K562 (cell line): ENCODE measurements at regions not wholly inside any gene's neighbourhood (a gene's known extent, or its start where the extent isn't known, plus 50 kb on each side); places are given as distances from the start of the nearest gene placed in this dataset.

Experiments used
- ATAC-seq: fragments of 200-7000 bp; cut with Tn5 transposase; 3 replicates; pipeline ENCODE4 v1.9.1; 2020; ENCODE audit warnings: moderate library complexity
- BruUV-seq: library from RNA; stranded (reverse); fragments of 400-500 nt; replicated peaks from 2 replicates; lab custom pipeline; 2021; lab: Mats Ljungman, UMichigan
- CTCF ChIA-PET: fragments of 300-600 bp; formaldehyde crosslinking; extraction: SDS; loops from one replicate; lab custom pipeline; 2021; ENCODE audit warnings: low intra/inter-chr PET ratio; lab: Yijun Ruan, JAX
- POLR2A ChIA-PET: fragments of 300-600, 350-650 bp; sonication (Branson Sonifier 250); formaldehyde crosslinking; extraction: SDS; loops from one replicate; lab custom pipeline; 2021; ENCODE audit warnings: antibody characterized with exemption, inconsistent platforms; lab: Yijun Ruan, JAX
- DNase-seq, 4 experiments: peaks; one replicate each; pipeline versions ENCODE4 v3.0.0 to v3.0.0-alpha.2; 2011 to 2018; ENCODE audit warnings: low spot score in 3 of 4, mixed read lengths in 3 of 4; ENCODE audit errors: extremely low read depth in 1 of 4
- FAIRE-seq: peaks from 2 replicates; lab custom pipeline; 2011; peaks lifted over from hg19 to GRCh38; lab: Jason Lieb, UNC
- H2AFZ ChIP-seq: 2 replicates; pipeline ENCODE4 v1.6.0; 2011; ENCODE audit warnings: low read depth, low read length, control low read depth, inconsistent platforms
- H3K27ac ChIP-seq: fragments of 200-600 bp; 3 replicates; pipeline ENCODE4 v1.8.0; 2011; ENCODE audit warnings: low read depth, mild to moderate bottlenecking, control low read depth, inconsistent platforms, low read length, moderate library complexity, mixed read lengths; ENCODE audit errors: extremely low read depth
- H3K27me3 ChIP-seq, 2 experiments: fragments of 300-600 bp in 1 of 2; 2 replicates in 1 of 2; 3 replicates in 1 of 2; pipeline versions ENCODE4 v1.6.0 to v1.8.0; 2011; ENCODE audit warnings: inconsistent platforms in 2 of 2, low read length in 2 of 2, mild to moderate bottlenecking in 1 of 2, mixed read lengths in 1 of 2, moderate library complexity in 1 of 2; ENCODE audit not compliant: control insufficient read depth in 2 of 2, insufficient read depth in 2 of 2
- H3K36me3 ChIP-seq: fragments of 300-600 bp; 3 replicates; pipeline ENCODE4 v1.8.0; 2011; ENCODE audit warnings: mild to moderate bottlenecking, low read length, inconsistent platforms; ENCODE audit not compliant: control insufficient read depth, insufficient read depth
- H3K4me1 ChIP-seq, 2 experiments: fragments of 200-600 bp in 1 of 2; replicated peaks in 1 of 2; 2 replicates in 1 of 2; 3 replicates in 1 of 2; pipeline versions ENCODE4 v1.5.1 to v1.8.0; 2011; ENCODE audit warnings: inconsistent platforms in 2 of 2, low read length in 2 of 2, mild to moderate bottlenecking in 1 of 2, mixed read lengths in 1 of 2, moderate library complexity in 1 of 2; ENCODE audit not compliant: control insufficient read depth in 2 of 2, insufficient read depth in 2 of 2
- H3K4me2 ChIP-seq: 2 replicates; pipeline ENCODE4 v1.6.1; 2011; ENCODE audit warnings: low read length, control low read depth, inconsistent platforms, mixed read lengths; ENCODE audit not compliant: insufficient read depth
- H3K4me3 ChIP-seq: fragments of 200-600 bp; sonication (generic), shearing (Covaris generic); 2 replicates; pipeline ENCODE4 v1.5.1; 2016; ENCODE audit warnings: control low read depth, inconsistent platforms
- H3K79me2 ChIP-seq: fragments of 200-600 bp; 3 replicates; pipeline ENCODE4 v1.8.0; 2011; ENCODE audit warnings: low read length, inconsistent platforms; ENCODE audit not compliant: control insufficient read depth, insufficient read depth
- H3K9ac ChIP-seq, 2 experiments: 2 replicates each; pipeline versions ENCODE4 v1.6.0 to v1.6.1; 2011; ENCODE audit warnings: low read depth in 2 of 2, low read length in 2 of 2, control low read depth in 1 of 2, inconsistent platforms in 1 of 2, mild to moderate bottlenecking in 1 of 2, mixed read lengths in 1 of 2; ENCODE audit not compliant: insufficient read depth in 1 of 2
- H3K9me1 ChIP-seq: one replicate; pipeline ENCODE4 v1.6.0; 2011; ENCODE audit warnings: inconsistent platforms, mild to moderate bottlenecking, low read length, moderate library complexity; ENCODE audit not compliant: control insufficient read depth, insufficient read depth
- H3K9me3 ChIP-seq: replicated peaks from 2 replicates; pipeline ENCODE4 v1.5.1; 2011; ENCODE audit warnings: low read depth, low read length, inconsistent platforms; ENCODE audit not compliant: control insufficient read depth, insufficient read depth
- H4K20me1 ChIP-seq: replicated peaks from 2 replicates; pipeline ENCODE4 v1.6.1; 2011; ENCODE audit warnings: low read length, inconsistent platforms, mixed read lengths; ENCODE audit not compliant: control insufficient read depth, insufficient read depth
- ELK1 ChIP-seq: sonication (generic); formaldehyde crosslinking; IDR thresholded peaks from 2 replicates; pipeline ENCODE4 v1.8.1; 2022; ENCODE audit warnings: missing genetic modification reagents
- FOSL1 ChIP-seq: fragments of 200-800 bp; sonication (Bioruptor generic); conservative IDR thresholded peaks from 2 replicates; pipeline ENCODE4 v1.6.1; 2016; ENCODE audit warnings: missing genetic modification characterization, missing compliant biosample characterization
- JUND ChIP-seq, 2 experiments: IDR thresholded peaks; 2 replicates in 1 of 2; 3 replicates in 1 of 2; pipeline ENCODE4 v1.6.1; 2011; ENCODE audit warnings: borderline replicate concordance in 2 of 2, low read depth in 2 of 2, low read length in 2 of 2, improper control_type of control experiment in 1 of 2, missing biosample characterization in 1 of 2, missing genetic modification characterization in 1 of 2, missing genetic modification reagents in 1 of 2
- NR2C2 ChIP-seq, 2 experiments: fragments of 200-800 bp in 1 of 2; sonication (Bioruptor generic) in 1 of 2; sonication (generic) in 1 of 2; formaldehyde crosslinking in 1 of 2; IDR thresholded peaks; 2 replicates each; pipeline versions ENCODE4 v1.6.1 to v1.8.0; 2016 to 2022; ENCODE audit warnings: mild to moderate bottlenecking in 1 of 2, missing compliant biosample characterization in 1 of 2, missing genetic modification characterization in 1 of 2, missing genetic modification reagents in 1 of 2
- PHB2 ChIP-seq: fragments of 450-650 bp; IDR thresholded peaks from 2 replicates; pipeline ENCODE4 v1.6.1; 2017; ENCODE audit warnings: low read depth
- RBFOX2 ChIP-seq: fragments of 200-400 bp; formaldehyde crosslinking; IDR thresholded peaks from 2 replicates; pipeline ENCODE4 v1.6.1; 2017; ENCODE audit warnings: low read depth, mild to moderate bottlenecking, low read length, moderate library complexity
- RBM17 ChIP-seq: fragments of 200-400 bp; formaldehyde crosslinking; IDR thresholded peaks from 2 replicates; pipeline ENCODE4 v1.6.1; 2017; ENCODE audit warnings: low read depth, mild to moderate bottlenecking, low read length, borderline replicate concordance
- REST ChIP-seq, 2 experiments: fragments of 450-650 bp; formaldehyde crosslinking in 1 of 2; IDR thresholded peaks; 2 replicates each; pipeline versions ENCODE4 v1.4.0 to v1.6.1; 2014 to 2020; ENCODE audit warnings: mild to moderate bottlenecking in 2 of 2, borderline replicate concordance in 1 of 2, low read depth in 1 of 2
- ZFX ChIP-seq: sonication (generic); formaldehyde crosslinking; IDR thresholded peaks from 2 replicates; pipeline ENCODE4 v1.8.0; 2022; ENCODE audit warnings: mild to moderate bottlenecking, missing genetic modification reagents, moderate library complexity
- ZNF197 ChIP-seq: fragments of 200-800 bp; sonication (Bioruptor generic); IDR thresholded peaks from 2 replicates; pipeline ENCODE4 v1.6.1; 2016; ENCODE audit warnings: low read depth, missing genetic modification characterization, missing compliant biosample characterization
- WGBS: fragments of 100-300 bp; shearing (Covaris generic); methylation state at CpG from one replicate; pipeline ENCODE4 v1.1.6; 2016; ENCODE audit warnings: low coverage, mixed read lengths; ENCODE audit not compliant: insufficient coverage; ENCODE audit errors: missing lambda C conversion rate; 5-methylcytosine and 5-hydroxymethylcytosine counted together
- in situ Hi-C: fragments of 300-500 bp; cut with MboI; formaldehyde crosslinking; loops from 4 replicates; pipeline ENCODE4 v1.15.0; 2018; ENCODE audit warnings: inconsistent platforms, mixed read lengths
- intact Hi-C: fragments of 100-400 bp; cut with micrococcal nuclease; formaldehyde crosslinking; loops from 2 replicates; pipeline ENCODE4 v1.14.2; 2022

GRCh38 chr7:81190997-81191768 is 272.3 kb upstream of the SEMA3C start:
- ATAC-seq (peak; percentile 72), FAIRE-seq (no peak), DNase-seq (peak in 1 of 4 experiments; percentile 21)
- Histone ChIP-seq H3K9me3 (no peaks in the 10 kb centered on the region), H3K4me1 (peaks cover 0 to 6% of the 10 kb centered on the region in 2 experiments; a peak in 1 of 5 replicates), H3K79me2 (no peaks in the 10 kb centered on the region), H3K27ac (no peak overlapping the region), H3K9me1 (no peaks in the 10 kb centered on the region), H2AFZ (0 out of 2 replicates have a peak overlapping the region, but pooled peaks have one; percentile 14), H3K4me3 (no peak overlapping the region), H3K9ac (no peak overlapping the region), H4K20me1 (no peaks in the 10 kb centered on the region), H3K4me2 (no peak overlapping the region; the same call in 1 of the 2 replicates), H3K27me3 (no peaks in the 10 kb centered on the region), H3K36me3 (no peaks in the 10 kb centered on the region)
- ChIA-PET CTCF (no interaction called here), POLR2A (interaction anchor here (1.3 kb wide), 2 partner anchors 9 to 13 kb away, joined by 3 to 4 read pairs; no protein-coding TSS in a partner anchor)
- in situ Hi-C loops = no loop called here
- intact Hi-C loops = no loop called here
- 19% methylated on average over 3 of the region's 3 CpGs for WGBS
- BruUV-seq = no TSS peak
- no peak for TF ChIP-seq ELK1 (CRISPR knock-in tag)
- TF ChIP-seq JUND (IDR thresholded peaks at IDR 0.05; ENCODE audit: borderline replicate concordance, low read depth, low read length) = peak; percentile 68; the same call in 1 of the 2 replicates
- 0 out of 3 replicates have a peak, but pooled peaks have one; percentile 26 for TF ChIP-seq JUND (tag; IDR thresholded peaks at IDR 0.05; ENCODE audit: borderline replicate concordance, low read depth, low read length)
- no peak for TF ChIP-seq NR2C2 (CRISPR knock-in tag; IDR thresholded peaks at IDR 0.05)
- TF ChIP-seq NR2C2 (tag; IDR thresholded peaks at IDR 0.05) = 0 out of 2 replicates have a peak, but pooled peaks have one; percentile 21
- no peak for TF ChIP-seq PHB2
- TF ChIP-seq ZFX (CRISPR knock-in tag) = no peak
- no peak for TF ChIP-seq ZNF197
- no peak for TF ChIP-seq RBM17
- TF ChIP-seq RBFOX2 = no peak
- TF ChIP-seq FOSL1 (tag) = peak; percentile 77
- TF ChIP-seq REST (IDR thresholded peaks at IDR 0.05; ENCODE audit: borderline replicate concordance) = peak; percentile 40; the same call in 1 of the 2 replicates
- no peak for TF ChIP-seq REST (CRISPR knock-in tag; IDR thresholded peaks at IDR 0.05; ENCODE audit: low read depth)
